ENCODE measurements at regions not wholly inside any gene's neighbourhood (a gene's known extent, or its start where the extent isn't known, plus 50 kb on each side); places are given as distances from the start of the nearest gene placed in this dataset.

DNA sequence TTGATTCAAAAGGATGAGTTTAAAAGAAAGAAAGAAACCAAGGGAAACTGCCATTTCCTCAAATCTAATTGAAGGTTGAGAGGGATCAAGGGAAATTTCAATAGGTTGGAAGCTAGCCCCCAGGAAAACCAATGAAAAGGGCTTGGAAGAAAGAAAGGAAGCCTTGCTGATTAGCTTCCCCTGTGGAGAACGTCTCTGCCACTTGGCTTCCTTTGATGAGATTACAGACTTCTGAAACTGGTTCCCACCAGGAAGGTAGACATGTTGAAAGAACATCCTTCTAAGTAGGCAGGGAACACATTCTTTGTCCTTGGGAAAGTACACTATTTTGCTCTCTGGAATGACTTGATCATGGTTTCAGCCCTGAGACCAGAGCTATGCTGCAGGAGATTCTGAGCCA is 65.5 kb upstream of the DMRTA1 start:
- in situ Hi-C loops (cut with MboI; ENCODE audit: low sequenced_read_pairs) = no loop called here

DNA sequence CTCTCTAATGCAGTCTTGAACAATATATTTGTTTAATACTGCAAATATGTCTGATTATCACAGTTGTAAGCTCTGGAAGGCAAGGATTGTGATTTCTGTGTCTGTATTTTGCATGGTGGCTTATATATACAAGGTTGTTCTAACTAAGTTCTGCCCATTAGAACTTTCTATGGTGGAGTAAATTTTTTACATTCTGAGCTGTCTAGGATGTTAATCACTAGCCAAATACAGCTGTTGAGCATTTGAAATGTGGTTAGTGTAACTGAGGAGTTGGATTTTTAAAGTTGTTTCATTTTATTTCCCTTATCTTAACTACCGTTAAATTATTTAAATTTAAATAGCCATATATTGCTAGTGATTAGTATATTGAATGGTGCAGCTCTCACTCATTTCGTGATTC is 64.3 kb upstream of the DMRTA1 start:
- in situ Hi-C loops (cut with MboI; ENCODE audit: low sequenced_read_pairs) = no loop called here

DNA sequence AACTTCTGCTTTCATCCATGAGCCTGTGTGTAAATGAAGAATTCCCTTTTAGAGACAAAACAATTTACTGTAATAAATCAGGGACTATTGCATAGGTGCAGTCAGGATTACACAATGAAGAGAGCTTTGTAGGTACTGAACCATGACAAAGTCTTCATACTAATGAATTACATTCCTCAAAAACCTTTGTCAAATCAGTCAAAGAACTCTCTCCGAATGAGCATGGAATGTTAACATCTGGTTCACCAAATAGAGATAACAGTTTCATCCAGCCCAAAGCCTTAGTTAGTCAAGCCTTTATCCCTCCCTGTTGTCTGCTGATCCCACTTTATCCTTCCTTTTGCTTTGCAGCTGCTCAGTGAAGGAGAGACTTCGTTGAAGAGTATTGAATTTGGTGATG is 62.9 kb upstream of the DMRTA1 start:
- in situ Hi-C loops (cut with MboI; ENCODE audit: low sequenced_read_pairs) = no loop called here

DNA sequence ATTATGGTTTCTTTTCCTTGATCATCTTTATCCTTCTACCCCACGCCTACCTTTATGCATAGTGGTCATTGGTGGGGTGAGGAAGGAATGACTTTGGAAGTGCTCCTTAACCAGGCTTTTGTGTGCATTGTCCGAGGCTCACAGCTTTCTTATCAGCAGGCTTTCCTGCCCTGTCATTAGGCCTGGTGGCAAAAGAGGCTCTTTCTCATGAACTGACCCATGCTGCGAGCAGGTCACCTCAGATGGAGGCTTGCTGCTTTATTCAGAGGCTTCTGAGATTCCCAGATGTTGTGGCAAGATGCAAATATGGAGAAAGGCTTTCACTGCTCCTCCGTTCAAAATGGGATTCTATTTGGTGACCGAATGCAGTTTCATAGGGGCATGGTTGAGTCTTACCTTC is 57.4 kb upstream of the DMRTA1 start:
- in situ Hi-C loops (cut with MboI; ENCODE audit: low sequenced_read_pairs) = no loop called here

DNA sequence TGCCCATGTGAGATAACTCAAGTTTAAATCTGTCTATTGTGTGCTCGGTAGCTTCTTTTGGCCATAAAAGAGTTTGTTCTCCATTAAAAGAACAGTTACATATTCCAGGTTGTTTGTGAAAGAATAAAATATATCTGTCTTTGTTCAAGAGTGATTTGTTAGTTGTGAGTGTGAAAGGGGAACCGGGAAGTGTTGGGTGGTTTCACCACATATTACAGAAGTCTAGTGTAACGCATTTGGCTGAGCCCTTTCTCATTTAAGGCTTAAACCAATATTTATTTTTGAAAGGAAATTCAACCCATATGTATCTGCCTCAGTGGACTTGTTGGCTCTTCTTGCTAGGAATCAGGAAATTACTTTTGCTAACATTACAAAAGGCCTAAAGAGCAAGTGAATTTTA is 54.1 kb upstream of the DMRTA1 start:
- in situ Hi-C loops (cut with MboI; ENCODE audit: low sequenced_read_pairs) = no loop called here

DNA sequence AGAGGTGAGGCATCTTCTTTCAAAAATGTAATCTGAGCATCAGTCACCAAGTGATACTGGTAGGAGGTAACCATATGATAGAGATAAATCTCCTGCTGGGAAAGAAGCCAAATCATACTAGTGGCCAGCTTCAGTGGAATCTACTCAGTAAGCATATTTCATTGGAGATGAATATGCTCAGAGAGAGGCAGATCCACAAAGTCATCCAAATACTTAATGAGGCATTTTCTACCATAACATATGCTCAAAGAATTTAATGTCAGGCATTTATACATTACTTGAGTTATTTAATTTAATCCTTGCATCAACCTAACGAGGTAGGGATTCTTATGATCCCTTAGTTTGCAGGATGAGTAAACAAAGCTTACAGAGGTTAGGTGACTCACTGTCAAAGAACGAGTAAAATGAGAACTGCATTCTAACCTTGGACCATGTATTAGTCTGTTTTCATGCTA is 50.9 kb upstream of the DMRTA1 start:
- in situ Hi-C loops (cut with MboI; ENCODE audit: low sequenced_read_pairs) = no loop called here
